HG03575 (cell line): ENCODE measurements at regions not wholly inside any gene's neighbourhood (a gene's known extent, or its start where the extent isn't known, plus 50 kb on each side); places are given as distances from the start of the nearest gene placed in this dataset.
"Not testable (repeated sequence)": the region's sequence is repeated elsewhere in the genome, so short reads cannot be mapped to it uniquely, and the experiment has no call there.

Experiments
- ATAC-seq: cut with Tn5 transposase; IDR thresholded peaks from one replicate; pipeline ENCODE4 v1.9.1; 2021; ENCODE audit not compliant: unreplicated experiment, insufficient number of reproducible peaks, low FRiP score; ENCODE audit errors: extremely low read depth

- no peak for ATAC-seq
Measured at GRCh38 chr7:114795475-114795874, 126.4 kb upstream of the MDFIC start.

- no peak for ATAC-seq
Measured at GRCh38 chr7:114799628-114800028, 122.3 kb upstream of the MDFIC start.

GRCh38 chr7:114802632-114803031 lies 119.3 kb upstream of the MDFIC start:
- no peak for ATAC-seq

GRCh38 chr7:114806590-114807162 lies 115.2 kb upstream of the MDFIC start:
- no peak for ATAC-seq

GRCh38 chr7:114812570-114812969 lies 109.3 kb upstream of the MDFIC start:
- ATAC-seq, result no peak

- ATAC-seq, result no peak
Measured at GRCh38 chr7:114813624-114814023, 108.3 kb upstream of the MDFIC start.

- ATAC-seq, result not testable (repeated sequence)
Measured at GRCh38 chr7:114817036-114817435, 104.9 kb upstream of the MDFIC start.

- ATAC-seq, result no peak
Measured at GRCh38 chr7:114818501-114818900, 103.4 kb upstream of the MDFIC start.

- no peak for ATAC-seq
Measured at GRCh38 chr7:114819616-114820362, 102.1 kb upstream of the MDFIC start.

GRCh38 chr7:114821030-114821900 lies 100.6 kb upstream of the MDFIC start:
- ATAC-seq, result no peak

GRCh38 chr7:114822131-114822530 lies 99.8 kb upstream of the MDFIC start:
- no peak for ATAC-seq

- ATAC-seq, result no peak
Measured at GRCh38 chr7:114822844-114823243, 99.0 kb upstream of the MDFIC start.

- no peak for ATAC-seq
Measured at GRCh38 chr7:114823290-114823689, 98.6 kb upstream of the MDFIC start.

GRCh38 chr7:114825423-114825951 lies 96.4 kb upstream of the MDFIC start:
- ATAC-seq, result no peak

- ATAC-seq, result no peak
Measured at GRCh38 chr7:114830952-114831351, 90.9 kb upstream of the MDFIC start.

GRCh38 chr7:114832906-114833595 lies 88.8 kb upstream of the MDFIC start:
- peak; percentile 94 for ATAC-seq

- no peak for ATAC-seq
Measured at GRCh38 chr7:114835303-114835702, 86.6 kb upstream of the MDFIC start.

- ATAC-seq, result no peak
Measured at GRCh38 chr7:114835861-114836260, 86.0 kb upstream of the MDFIC start.

- no peak for ATAC-seq
Measured at GRCh38 chr7:114842551-114843065, 79.3 kb upstream of the MDFIC start.
